ENCODE measurements at regions not wholly inside any gene's neighbourhood (a gene's known extent, or its start where the extent isn't known, plus 50 kb on each side); places are given as distances from the start of the nearest gene placed in this dataset.
"Not testable (repeated sequence)": the region's sequence is repeated elsewhere in the genome, so short reads cannot be mapped to it uniquely, and the experiment has no call there.

DNA sequence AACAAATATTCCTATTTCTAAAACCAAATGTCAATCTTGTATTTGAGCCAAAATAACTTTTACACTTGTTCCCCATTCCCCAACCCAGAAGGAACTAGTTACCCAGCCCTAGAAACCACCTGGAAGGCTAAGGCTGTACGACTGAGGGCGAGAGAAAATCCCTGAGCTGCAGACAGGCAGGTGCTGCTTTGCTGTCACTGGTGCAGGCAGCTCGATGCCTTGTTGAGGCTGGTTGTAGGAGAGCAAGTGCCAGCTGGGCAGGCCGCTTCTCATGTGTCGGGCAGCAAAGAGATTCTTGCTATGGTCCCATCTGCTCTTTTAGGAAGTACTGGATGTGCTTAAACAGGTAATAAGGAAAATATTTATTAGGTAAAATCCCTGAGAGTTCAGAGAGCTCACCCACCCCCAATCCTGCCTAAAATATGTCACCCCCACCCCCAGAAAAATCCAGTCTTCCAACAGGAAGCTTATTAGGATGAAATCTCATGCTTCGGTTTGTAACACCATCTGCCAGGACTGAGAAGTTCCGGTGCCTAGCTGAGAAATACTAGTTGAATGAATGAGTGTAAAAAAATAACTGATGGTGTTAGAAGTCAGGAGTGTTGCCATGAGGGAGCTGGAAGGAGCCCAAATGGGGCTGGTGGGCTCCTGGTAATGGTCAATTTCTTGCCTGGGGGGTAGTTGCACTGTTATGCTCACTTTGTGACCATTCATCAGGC is 91.1 kb upstream of the DMRT1 start:
- in situ Hi-C loops (cut with MboI; ENCODE audit: low sequenced_read_pairs in 4 of 4) = no loop called here
- Histone ChIP-seq H3K36me3 (no peaks in the 10 kb centered on the region), H3K27me3 (no peaks in the 10 kb centered on the region), H3K9me3 (no peaks in the 10 kb centered on the region), H3K27ac (peak overlapping the region; percentile 62 to 81 (median 77)), H3K4me1 (peaks cover 38 to 41% of the 10 kb centered on the region in 2 donors), H3K4me3 (no peak overlapping the region)
- DNase-seq (peak; percentile 54 to 56), ATAC-seq (peak; percentile 31 to 38)
- no peak for TF ChIP-seq CTCF (IDR thresholded peaks at IDR 0.05 in 4 of 5, conservative IDR thresholded peaks at IDR 0.05 in 1 of 5)
- TF ChIP-seq POLR2A (IDR thresholded peaks at IDR 0.05) = no peak
- intact Hi-C loops (cut with DNase I; ENCODE audit: low total_unique reads) = no loop called here

DNA sequence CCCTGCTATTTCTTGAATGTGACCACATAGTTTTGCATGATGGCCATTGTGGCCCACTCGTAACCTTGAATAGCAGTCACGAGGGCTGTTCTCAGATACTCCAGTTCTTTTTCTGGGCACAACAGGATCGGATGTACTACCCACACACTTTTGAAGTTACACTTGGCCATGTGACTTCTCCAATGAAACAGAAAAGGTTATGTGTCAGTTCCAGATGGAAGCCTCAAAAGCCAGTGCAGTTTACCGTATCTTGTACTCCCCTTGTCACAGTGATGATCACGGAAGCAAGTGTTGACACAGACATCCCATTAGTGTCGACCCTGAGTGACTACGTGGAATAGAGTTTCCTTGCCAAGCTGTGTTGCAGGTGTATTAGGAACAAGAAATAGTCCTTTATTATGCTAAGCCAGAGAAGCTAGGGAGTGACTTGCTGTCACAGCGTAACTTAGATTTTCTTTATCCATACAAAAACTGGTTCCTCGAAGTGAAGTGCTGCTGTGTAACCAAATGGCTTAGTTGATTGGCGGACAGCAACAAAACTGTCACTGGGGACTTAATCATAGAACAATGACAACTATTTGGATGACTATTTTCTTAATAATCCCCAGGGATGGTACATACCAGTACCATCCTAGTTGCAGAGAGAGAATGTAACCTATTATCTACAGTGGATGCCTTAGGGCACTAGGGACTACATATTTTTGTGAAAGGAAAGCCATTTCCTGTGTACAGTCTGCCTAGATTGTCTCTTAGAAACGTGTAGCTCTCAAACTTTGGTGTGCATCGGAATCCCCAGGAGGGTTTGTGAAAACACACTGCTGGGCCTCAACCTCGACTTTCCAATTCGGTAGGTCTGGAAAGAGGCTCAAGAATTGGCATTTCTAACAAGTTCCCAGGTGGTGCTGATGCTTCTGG is 90.1 kb upstream of the DMRT1 start:
- Histone ChIP-seq H3K4me1 (peaks cover 31 to 40% of the 10 kb centered on the region in 2 donors), H3K36me3 (no peaks in the 10 kb centered on the region), H3K27ac (peak overlapping the region; percentile 62 to 81 (median 77)), H3K4me3 (no peak overlapping the region), H3K27me3 (no peaks in the 10 kb centered on the region), H3K9me3 (no peaks in the 10 kb centered on the region)
- intact Hi-C loops (cut with DNase I; ENCODE audit: low total_unique reads) = no loop called here
- in situ Hi-C loops (cut with MboI; ENCODE audit: low sequenced_read_pairs in 4 of 4) = no loop called here
- DNase-seq (peak; percentile 40 to 41), ATAC-seq (peak; percentile 70 to 77)
- TF ChIP-seq CTCF (IDR thresholded peaks at IDR 0.05 in 4 of 5, conservative IDR thresholded peaks at IDR 0.05 in 1 of 5) (no peak), POLR2A (IDR thresholded peaks at IDR 0.05) (no peak)

- no peak for DNase-seq
- Histone ChIP-seq H3K36me3 (no peaks in the 10 kb centered on the region), H3K27me3 (no peaks in the 10 kb centered on the region), H3K4me1 (peaks cover 26 to 37% of the 10 kb centered on the region in 2 donors), H3K9me3 (no peaks in the 10 kb centered on the region), H3K27ac (peak overlapping the region in 3 of 4 donors; percentile 74 to 81 (median 80)), H3K4me3 (no peak overlapping the region)
- intact Hi-C loops (cut with DNase I; ENCODE audit: low total_unique reads) = no loop called here
- ATAC-seq = no peak
- no peak for TF ChIP-seq POLR2A (IDR thresholded peaks at IDR 0.05)
- no peak for TF ChIP-seq CTCF (IDR thresholded peaks at IDR 0.05 in 4 of 5, conservative IDR thresholded peaks at IDR 0.05 in 1 of 5)
- in situ Hi-C loops (cut with MboI; ENCODE audit: low sequenced_read_pairs in 4 of 4) = no loop called here
These were observed 89.3 kb upstream of the DMRT1 start for GRCh38 chr9:752201-752600.

- intact Hi-C loops (cut with DNase I; ENCODE audit: low total_unique reads) = no loop called here
- H3K9me3 ChIP-seq = no peaks in the 10 kb centered on the region
- TF ChIP-seq POLR2A (IDR thresholded peaks at IDR 0.05) (no peak), CTCF (IDR thresholded peaks at IDR 0.05 in 4 of 5, conservative IDR thresholded peaks at IDR 0.05 in 1 of 5) (no peak)
- H3K4me1 ChIP-seq = peaks cover 28 to 37% of the 10 kb centered on the region in 2 donors
- in situ Hi-C loops (cut with MboI; ENCODE audit: low sequenced_read_pairs in 4 of 4) = no loop called here
- H3K27me3 ChIP-seq = no peaks in the 10 kb centered on the region
- ATAC-seq = no peak
- no peak overlapping the region for H3K27ac ChIP-seq
- H3K4me3 ChIP-seq = no peak overlapping the region
- no peaks in the 10 kb centered on the region for H3K36me3 ChIP-seq
- DNase-seq = no peak
These were observed 88.8 kb upstream of the DMRT1 start for GRCh38 chr9:752681-753200.

DNA sequence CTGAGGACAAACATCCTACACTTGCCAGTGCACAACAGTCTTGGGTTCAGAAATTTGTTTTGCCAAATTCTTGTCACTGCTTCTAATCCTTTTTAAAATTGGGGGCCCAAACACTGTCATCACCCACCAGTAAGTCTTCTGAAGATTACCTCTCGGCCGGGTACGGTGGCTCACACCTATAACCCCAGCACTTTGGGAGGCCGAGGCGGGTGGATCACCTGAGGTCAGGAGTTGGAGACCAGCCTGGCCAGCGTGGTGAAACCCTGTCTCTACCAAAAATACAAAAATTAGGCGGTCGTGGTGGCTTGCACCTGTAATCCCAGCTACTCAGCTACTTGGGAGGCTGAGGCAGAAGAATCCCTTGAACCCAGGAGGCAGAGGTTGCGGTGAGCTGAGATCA is 87.8 kb upstream of the DMRT1 start:
- H3K9me3 ChIP-seq; ATAC-seq; intact Hi-C loops (cut with DNase I; ENCODE audit: low total_unique reads); H3K27me3 ChIP-seq; in situ Hi-C loops (cut with MboI; ENCODE audit: low sequenced_read_pairs in 4 of 4); H3K4me3 ChIP-seq; H3K27ac ChIP-seq; DNase-seq; H3K36me3 ChIP-seq: not testable (repeated sequence)
- peaks cover 31 to 37% of the 10 kb centered on the region in 2 donors for H3K4me1 ChIP-seq
